Central memory CD8-positive, alpha-beta T cell (primary cell): ENCODE measurements at regions not wholly inside any gene's neighbourhood (a gene's known extent, or its start where the extent isn't known, plus 50 kb on each side); places are given as distances from the start of the nearest gene placed in this dataset.

Experiments used
- ATAC-seq: fragments of 150-1000 bp; cut with Tn5 transposase; replicated peaks from 2 replicates; pipeline ENCODE4 v1.10.0; 2022; ENCODE audit warnings: mild to moderate bottlenecking, moderate FRiP score, moderate number of reproducible peaks; ENCODE audit not compliant: poor library complexity, severe bottlenecking; ENCODE audit errors: extremely low read depth
- DNase-seq, 2 donors: peaks; one replicate each; pipeline ENCODE4 v3.0.0; 2021; ENCODE audit warnings: low spot score in 2 of 2
- H3K27ac Mint-ChIP-seq: one replicate; pipeline ENCODE4 v1.8.0; 2022; ENCODE audit warnings: low read depth, mild to moderate bottlenecking, moderate library complexity, mixed read lengths
- H3K27me3 Mint-ChIP-seq: one replicate; pipeline ENCODE4 v1.8.0; 2022; ENCODE audit warnings: mixed read lengths
- H3K36me3 Mint-ChIP-seq: one replicate; pipeline ENCODE4 v1.8.0; 2022; ENCODE audit warnings: mild to moderate bottlenecking, moderate library complexity, mixed read lengths; ENCODE audit not compliant: insufficient read depth
- H3K4me1 Mint-ChIP-seq: one replicate; pipeline ENCODE4 v1.8.0; 2022; ENCODE audit warnings: mixed read lengths
- H3K4me3 Mint-ChIP-seq: one replicate; pipeline ENCODE4 v1.8.0; 2022; ENCODE audit warnings: mild to moderate bottlenecking, moderate library complexity, mixed read lengths
- H3K9me3 Mint-ChIP-seq: one replicate; pipeline ENCODE4 v1.8.0; 2022; ENCODE audit warnings: mixed read lengths

- no peak for DNase-seq
- Mint-ChIP-seq H3K27me3 (peaks cover 3% of the 10 kb centered on the region), H3K4me3 (no peak overlapping the region), H3K4me1 (no peaks in the 10 kb centered on the region), H3K27ac (no peak overlapping the region), H3K36me3 (peaks cover 2% of the 10 kb centered on the region), H3K9me3 (no peaks in the 10 kb centered on the region)
- ATAC-seq: no peak
Observed at GRCh38 chr14:106883218-106883692, 1356.9 kb downstream of the TMEM121 start.
